Left renal pelvis (tissue), 4 donors: ENCODE measurements at regions not wholly inside any gene's neighbourhood (a gene's known extent, or its start where the extent isn't known, plus 50 kb on each side); places are given as distances from the start of the nearest gene placed in this dataset.
"Not testable (repeated sequence)": the region's sequence is repeated elsewhere in the genome, so short reads cannot be mapped to it uniquely, and the experiment has no call there.

Experiments used
- DNase-seq, 4 donors: peaks; one replicate each; pipeline ENCODE4 v3.0.0-alpha.2; 2013; ENCODE audit warnings: low read depth in 4 of 4, low spot score in 3 of 4

- DNase-seq, result no peak
Observed at GRCh38 chr12:92062539-92063493, 82.8 kb downstream of the BTG1 start.

GRCh38 chr12:92061061-92061460 lies 84.6 kb downstream of the BTG1 start:
- no peak for DNase-seq

GRCh38 chr12:92059960-92060359 lies 85.7 kb downstream of the BTG1 start:
- no peak for DNase-seq

- DNase-seq, result no peak
Observed at GRCh38 chr12:92058664-92059063, 87.0 kb downstream of the BTG1 start.

GRCh38 chr12:92056756-92057155 lies 88.9 kb downstream of the BTG1 start:
- not testable (repeated sequence) for DNase-seq

GRCh38 chr12:92056290-92056689 lies 89.4 kb downstream of the BTG1 start:
- DNase-seq, result no peak

- DNase-seq, result no peak
Observed at GRCh38 chr12:92055877-92056276, 89.8 kb downstream of the BTG1 start.

- DNase-seq, result no peak
Observed at GRCh38 chr12:92051441-92051840, 94.2 kb downstream of the BTG1 start.

GRCh38 chr12:92049403-92049802 lies 96.2 kb downstream of the BTG1 start:
- DNase-seq, result no peak

GRCh38 chr12:92047393-92047826 lies 98.2 kb downstream of the BTG1 start:
- DNase-seq, result no peak

GRCh38 chr12:92046557-92047392 lies 98.9 kb downstream of the BTG1 start:
- no peak for DNase-seq

GRCh38 chr12:92045852-92046251 lies 99.8 kb downstream of the BTG1 start:
- no peak for DNase-seq

- no peak for DNase-seq
Observed at GRCh38 chr12:92044435-92044834, 101.2 kb downstream of the BTG1 start.

- DNase-seq, result no peak
Observed at GRCh38 chr12:92042791-92043531, 102.7 kb downstream of the BTG1 start.

- DNase-seq, result no peak
Observed at GRCh38 chr12:92041742-92042141, 103.9 kb downstream of the BTG1 start.

- DNase-seq, result no peak
Observed at GRCh38 chr12:92039046-92039445, 106.6 kb downstream of the BTG1 start.

- DNase-seq, result no peak
Observed at GRCh38 chr12:92038476-92038875, 107.2 kb downstream of the BTG1 start.

- no peak for DNase-seq
Observed at GRCh38 chr12:92036771-92037453, 108.7 kb downstream of the BTG1 start.

GRCh38 chr12:92036061-92036620 lies 109.5 kb downstream of the BTG1 start:
- no peak for DNase-seq

- no peak for DNase-seq
Observed at GRCh38 chr12:92035477-92035876, 110.2 kb downstream of the BTG1 start.
